HG03575 (cell line): ENCODE measurements at regions not wholly inside any gene's neighbourhood (a gene's known extent, or its start where the extent isn't known, plus 50 kb on each side); places are given as distances from the start of the nearest gene placed in this dataset.
A peak's percentile ranks its signal among the peaks of the same experiment; 100 is the strongest.

Experiments used
- ATAC-seq: cut with Tn5 transposase; IDR thresholded peaks from one replicate; pipeline ENCODE4 v1.9.1; 2021; ENCODE audit not compliant: unreplicated experiment, insufficient number of reproducible peaks, low FRiP score; ENCODE audit errors: extremely low read depth

GRCh38 chr5:8114597-8115266, 245.8 kb downstream of the MTRR start:
- no peak for ATAC-seq

GRCh38 chr5:8123559-8123958, 254.6 kb downstream of the MTRR start:
- no peak for ATAC-seq

- no peak for ATAC-seq
These were observed 265.7 kb downstream of the MTRR start for GRCh38 chr5:8134609-8135008.

GRCh38 chr5:8135742-8136141, 266.8 kb downstream of the MTRR start:
- no peak for ATAC-seq

- no peak for ATAC-seq
These were observed 267.3 kb downstream of the MTRR start for GRCh38 chr5:8136271-8136670.

- ATAC-seq, result no peak
These were observed 269.1 kb downstream of the MTRR start for GRCh38 chr5:8137941-8138550.

- ATAC-seq, result no peak
These were observed 269.9 kb downstream of the MTRR start for GRCh38 chr5:8138884-8139283.

GRCh38 chr5:8150791-8151190, 281.8 kb downstream of the MTRR start:
- ATAC-seq, result no peak

GRCh38 chr5:8156706-8157105, 287.8 kb downstream of the MTRR start:
- no peak for ATAC-seq

- no peak for ATAC-seq
These were observed 288.4 kb downstream of the MTRR start for GRCh38 chr5:8157320-8157822.

- no peak for ATAC-seq
These were observed 307.2 kb downstream of the MTRR start for GRCh38 chr5:8176101-8176693.

GRCh38 chr5:8184455-8185063, 315.6 kb downstream of the MTRR start:
- peak; percentile 50 for ATAC-seq

- no peak for ATAC-seq
These were observed 316.9 kb downstream of the MTRR start for GRCh38 chr5:8185852-8186251.

- no peak for ATAC-seq
These were observed 320.1 kb downstream of the MTRR start for GRCh38 chr5:8188874-8189565.

GRCh38 chr5:8192840-8193239, 323.9 kb downstream of the MTRR start:
- no peak for ATAC-seq

GRCh38 chr5:8196061-8196460, 327.1 kb downstream of the MTRR start:
- ATAC-seq, result no peak

GRCh38 chr5:8208307-8208706, 339.4 kb downstream of the MTRR start:
- ATAC-seq, result no peak

GRCh38 chr5:8209500-8209899, 340.6 kb downstream of the MTRR start:
- no peak for ATAC-seq

GRCh38 chr5:8213701-8214240, 344.8 kb downstream of the MTRR start:
- no peak for ATAC-seq
